Fibroblast of lung (primary cell): ENCODE measurements at regions not wholly inside any gene's neighbourhood (a gene's known extent, or its start where the extent isn't known, plus 50 kb on each side); places are given as distances from the start of the nearest gene placed in this dataset.

Source experiments
- DNase-seq, 2 donors: peaks; one replicate each; pipeline versions ENCODE4 v3.0.0 to v3.0.0-alpha.2; 2010; ENCODE audit warnings: low read depth in 2 of 2
- H2AFZ ChIP-seq: 2 replicates; pipeline ENCODE4 v1.5.1; 2012; ENCODE audit warnings: low read length, control low read depth, inconsistent platforms
- H3K27ac ChIP-seq: 2 replicates; pipeline ENCODE4 v1.5.1; 2011; ENCODE audit warnings: low read length, control low read depth; ENCODE audit not compliant: insufficient read depth
- H3K27me3 ChIP-seq: 2 replicates; pipeline ENCODE4 v1.5.1; 2011; ENCODE audit warnings: mild to moderate bottlenecking, low read length; ENCODE audit not compliant: control insufficient read depth, insufficient read depth
- H3K36me3 ChIP-seq: 2 replicates; pipeline ENCODE4 v1.5.1; 2011; ENCODE audit warnings: low read length; ENCODE audit not compliant: control insufficient read depth, insufficient read depth
- H3K4me1 ChIP-seq: 2 replicates; pipeline ENCODE4 v1.5.1; 2011; ENCODE audit warnings: low read length; ENCODE audit not compliant: control insufficient read depth, insufficient read depth; ENCODE audit errors: extremely low read depth
- H3K4me2 ChIP-seq: 2 replicates; pipeline ENCODE4 v1.5.1; 2011; ENCODE audit warnings: low read length, control low read depth; ENCODE audit not compliant: insufficient read depth; ENCODE audit errors: extremely low read depth
- H3K4me3 ChIP-seq, 4 experiments: fragments of 200-600 bp in 1 of 4; sonication (generic) in 1 of 4; replicated peaks in 1 of 4; 2 replicates each; pipeline ENCODE4 v1.5.1; 2011 to 2016; ENCODE audit warnings: low read length in 4 of 4, low read depth in 3 of 4, mild to moderate bottlenecking in 3 of 4, control low read depth in 2 of 4, inconsistent platforms in 1 of 4, mixed read lengths in 1 of 4; ENCODE audit not compliant: insufficient read depth in 1 of 4; ENCODE audit errors: control extremely low read depth in 1 of 4
- H3K79me2 ChIP-seq: 2 replicates; pipeline ENCODE4 v1.5.1; 2012; ENCODE audit warnings: mild to moderate bottlenecking, low read length, inconsistent platforms; ENCODE audit not compliant: control insufficient read depth, insufficient read depth
- H3K9ac ChIP-seq: 2 replicates; pipeline ENCODE4 v1.5.1; 2011; ENCODE audit warnings: mild to moderate bottlenecking, low read length, control low read depth; ENCODE audit not compliant: insufficient read depth
- H3K9me3 ChIP-seq: 2 replicates; pipeline ENCODE4 v1.5.1; 2012; ENCODE audit warnings: low read depth, low read length; ENCODE audit not compliant: control insufficient read depth, insufficient read depth
- H4K20me1 ChIP-seq: 2 replicates; pipeline ENCODE4 v1.5.1; 2011; ENCODE audit warnings: low read length; ENCODE audit not compliant: control insufficient read depth, insufficient read depth; ENCODE audit errors: extremely low read depth
- CTCF ChIP-seq, 2 donors: IDR thresholded peaks in 1 of 2; conservative IDR thresholded peaks in 1 of 2; 1 replicate in 1 of 2; 2 replicates in 1 of 2; pipeline ENCODE4 v1.5.1; 2011 to 2012; ENCODE audit warnings: low read length in 2 of 2, control low read depth in 1 of 2, inconsistent platforms in 1 of 2, low read depth in 1 of 2, mild to moderate bottlenecking in 1 of 2
- EZH2 ChIP-seq: IDR thresholded peaks from 2 replicates; pipeline ENCODE4 v1.5.1; 2012; ENCODE audit warnings: low read length, control low read depth, mild to moderate bottlenecking; ENCODE audit errors: missing control alignments

GRCh38 chr10:121087129-121087528 lies 236.0 kb downstream of the WDR11 start:
- Histone ChIP-seq H3K9ac (no peak overlapping the region), H3K9me3 (no peaks in the 10 kb centered on the region), H3K27me3 (no peaks in the 10 kb centered on the region), H3K27ac (no peak overlapping the region), H3K4me2 (no peak overlapping the region), H3K4me3 (no peak overlapping the region), H3K4me1 (no peaks in the 10 kb centered on the region), H2AFZ (no peak overlapping the region), H3K36me3 (no peaks in the 10 kb centered on the region), H3K79me2 (no peaks in the 10 kb centered on the region), H4K20me1 (no peaks in the 10 kb centered on the region)
- TF ChIP-seq CTCF (conservative IDR thresholded peaks at IDR 0.05 in 1 of 2, IDR thresholded peaks at IDR 0.05 in 1 of 2; ENCODE audit: low read depth in 1 of 2, low read length in 2 of 2) (no peak), EZH2 (no peak)
- no peak for DNase-seq

- Histone ChIP-seq H2AFZ (no peak overlapping the region), H3K27me3 (no peaks in the 10 kb centered on the region), H3K36me3 (no peaks in the 10 kb centered on the region), H3K9me3 (no peaks in the 10 kb centered on the region), H3K79me2 (no peaks in the 10 kb centered on the region), H3K4me1 (no peaks in the 10 kb centered on the region), H3K9ac (no peak overlapping the region), H3K27ac (no peak overlapping the region), H4K20me1 (no peaks in the 10 kb centered on the region), H3K4me3 (no peak overlapping the region), H3K4me2 (no peak overlapping the region)
- DNase-seq, result no peak
- TF ChIP-seq EZH2 (no peak), CTCF (conservative IDR thresholded peaks at IDR 0.05 in 1 of 2, IDR thresholded peaks at IDR 0.05 in 1 of 2; ENCODE audit: low read depth in 1 of 2, low read length in 2 of 2) (no peak)
Observed at GRCh38 chr10:121087688-121088087, 236.5 kb downstream of the WDR11 start.

- no peaks in the 10 kb centered on the region for H3K36me3 ChIP-seq
- H2AFZ ChIP-seq, result no peak overlapping the region
- no peaks in the 10 kb centered on the region for H3K79me2 ChIP-seq
- no peak overlapping the region for H3K4me2 ChIP-seq
- no peaks in the 10 kb centered on the region for H4K20me1 ChIP-seq
- H3K4me1 ChIP-seq, result no peaks in the 10 kb centered on the region
- H3K9ac ChIP-seq, result no peak overlapping the region
- DNase-seq, result no peak
- no peaks in the 10 kb centered on the region for H3K27me3 ChIP-seq
- TF ChIP-seq CTCF (conservative IDR thresholded peaks at IDR 0.05 in 1 of 2, IDR thresholded peaks at IDR 0.05 in 1 of 2; ENCODE audit: low read depth in 1 of 2, low read length in 2 of 2) (no peak), EZH2 (no peak)
- H3K4me3 ChIP-seq, result no peak overlapping the region
- no peak overlapping the region for H3K27ac ChIP-seq
- H3K9me3 ChIP-seq, result no peaks in the 10 kb centered on the region
Observed at GRCh38 chr10:121088524-121088923, 237.4 kb downstream of the WDR11 start.
